ENCODE measurements at regions not wholly inside any gene's neighbourhood (a gene's known extent, or its start where the extent isn't known, plus 50 kb on each side); places are given as distances from the start of the nearest gene placed in this dataset.

- H3K79me2 ChIP-seq (ENCODE audit: control insufficient read depth, insufficient read depth, low read length) = no peaks in the 10 kb centered on the region
- no peaks in the 10 kb centered on the region for H3K4me1 ChIP-seq (ENCODE audit: control insufficient read depth, extremely low read depth, insufficient read depth, low read length)
- H2AFZ ChIP-seq (ENCODE audit: low read depth, low read length) = no peak overlapping the region
- no peak overlapping the region for H3K9ac ChIP-seq (replicated peaks; ENCODE audit: extremely low read depth, insufficient read depth, low read length)
- ChIA-PET CTCF (no interaction called here), POLR2A (no interaction called here)
- dilution Hi-C loops (cut with MboI; ENCODE audit: extremely low pct_ligation_motif_present, low sequenced_read_pairs) = no loop called here
- H4K20me1 ChIP-seq (replicated peaks; ENCODE audit: control insufficient read depth, extremely low read depth, insufficient read depth, low read length) = no peaks in the 10 kb centered on the region
- H3K4me3 ChIP-seq (replicated peaks in 1 of 3; ENCODE audit: insufficient read depth in 1 of 3, low read depth in 1 of 3, low read length in 3 of 3) = no peak overlapping the region
- TF ChIP-seq MYC (IDR thresholded peaks at IDR 0.05; ENCODE audit: low read depth, low read length) (no peak), MAX (IDR thresholded peaks at IDR 0.05; ENCODE audit: insufficient read depth, insufficient read length) (no peak), POLR2A (IDR thresholded peaks at IDR 0.05; ENCODE audit: low read depth, low read length) (no peak), POLR2AphosphoS5 (IDR thresholded peaks at IDR 0.05; ENCODE audit: insufficient read depth, low read depth, low read length) (no peak), CTCF (IDR thresholded peaks at IDR 0.05; ENCODE audit: extremely low read depth in 1 of 2, insufficient read depth in 1 of 2, low read depth in 1 of 2, low read length in 2 of 2) (no peak), EZH2 (IDR thresholded peaks at IDR 0.05; ENCODE audit: borderline replicate concordance, low read depth, low read length, severe bottlenecking) (no peak), FOS (IDR thresholded peaks at IDR 0.05; ENCODE audit: borderline replicate concordance, insufficient read depth, low read length) (no peak), JUN (IDR thresholded peaks at IDR 0.05; ENCODE audit: borderline replicate concordance, insufficient read depth, insufficient read length, low read depth) (no peak), GATA2 (IDR thresholded peaks at IDR 0.05; ENCODE audit: insufficient read depth, insufficient read length, low read depth, low read length) (no peak)
- H3K27ac ChIP-seq (ENCODE audit: insufficient read depth, low read depth, low read length) = no peak overlapping the region
- no TSS peak for BruUV-seq (replicated peaks)
- H3K9me3 ChIP-seq (replicated peaks; ENCODE audit: control insufficient read depth, insufficient read depth, low read length) = peaks cover 7% of the 10 kb centered on the region
- H3K4me2 ChIP-seq (ENCODE audit: insufficient read depth, low read length) = no peak overlapping the region
- DNase-seq (ENCODE audit: low read depth, low spot score) (no peak), FAIRE-seq (no peak)
- intact Hi-C loops (cut with micrococcal nuclease) = no loop called here
- H3K36me3 ChIP-seq (ENCODE audit: control insufficient read depth in 2 of 2, extremely low read depth in 1 of 2, insufficient read depth in 2 of 2, low read length in 2 of 2) = no peaks in the 10 kb centered on the region
- H3K9me1 ChIP-seq (replicated peaks; ENCODE audit: control insufficient read depth, extremely low read depth, insufficient read depth, low read length) = no peaks in the 10 kb centered on the region
- no peaks in the 10 kb centered on the region for H3K27me3 ChIP-seq (ENCODE audit: control insufficient read depth in 2 of 2, insufficient read depth in 2 of 2, low read length in 2 of 2)
These were observed 476.9 kb upstream of the ISX start for GRCh38 chr22:34588871-34589545.

Measured in endothelial cell of umbilical vein (primary cell).